ENCODE measurements at regions not wholly inside any gene's neighbourhood (a gene's known extent, or its start where the extent isn't known, plus 50 kb on each side); places are given as distances from the start of the nearest gene placed in this dataset.

GRCh38 chr17:74004056-74004455 is 199.4 kb upstream of the RPL38 start:
- H2AFZ ChIP-seq (ENCODE audit: low read depth, low read length), result no peak overlapping the region
- no peaks in the 10 kb centered on the region for H4K20me1 ChIP-seq (ENCODE audit: insufficient read depth)
- no peaks in the 10 kb centered on the region for H3K27me3 ChIP-seq (ENCODE audit: insufficient read depth, low read depth, low read length)
- H3K9me2 ChIP-seq (ENCODE audit: insufficient read depth, low read length), result no peaks in the 10 kb centered on the region
- TF ChIP-seq TAF1 (IDR thresholded peaks at IDR 0.05; ENCODE audit: low read depth) (no peak), RAD21 (conservative IDR thresholded peaks at IDR 0.05) (no peak), MXI1 (conservative IDR thresholded peaks at IDR 0.05; ENCODE audit: poor library complexity, severe bottlenecking) (no peak), EP300 (conservative IDR thresholded peaks at IDR 0.05; ENCODE audit: poor library complexity, severe bottlenecking) (no peak), CTCF (IDR thresholded peaks at IDR 0.05; ENCODE audit: poor library complexity, severe bottlenecking) (no peak), EZH2 (IDR thresholded peaks at IDR 0.05; ENCODE audit: borderline replicate concordance, insufficient read depth, low read length, poor library complexity, severe bottlenecking) (no peak), SMC3 (conservative IDR thresholded peaks at IDR 0.05; ENCODE audit: poor library complexity) (no peak), REST (IDR thresholded peaks at IDR 0.05; ENCODE audit: borderline replicate concordance) (no peak), POLR2AphosphoS5 (IDR thresholded peaks at IDR 0.05) (no peak)
- no peak overlapping the region for H3K27ac ChIP-seq (ENCODE audit: low read length)
- H3F3A ChIP-seq (ENCODE audit: insufficient read depth, low read length, poor library complexity, severe bottlenecking), result no peaks in the 10 kb centered on the region
- H3K9ac ChIP-seq (ENCODE audit: low read length), result no peak overlapping the region
- no peaks in the 10 kb centered on the region for H3K9me3 ChIP-seq (ENCODE audit: low read length)
- H3K79me2 ChIP-seq (replicated peaks; ENCODE audit: insufficient read depth, low read length), result no peaks in the 10 kb centered on the region
- no peaks in the 10 kb centered on the region for H3K36me3 ChIP-seq (ENCODE audit: insufficient read depth, low read length)
- H3K4me2 ChIP-seq (ENCODE audit: low read length), result no peak overlapping the region
- no peak overlapping the region for H3K4me3 ChIP-seq (ENCODE audit: low read length)

GRCh38 chr17:74005790-74006189 is 197.7 kb upstream of the RPL38 start:
- no peak for TF ChIP-seq CTCF (IDR thresholded peaks at IDR 0.05; ENCODE audit: poor library complexity, severe bottlenecking)
- TF ChIP-seq MXI1 (conservative IDR thresholded peaks at IDR 0.05; ENCODE audit: poor library complexity, severe bottlenecking), result no peak
- TF ChIP-seq SMC3 (conservative IDR thresholded peaks at IDR 0.05; ENCODE audit: poor library complexity), result no peak
- no peak for TF ChIP-seq REST (IDR thresholded peaks at IDR 0.05; ENCODE audit: borderline replicate concordance)
- no peak for TF ChIP-seq POLR2AphosphoS5 (IDR thresholded peaks at IDR 0.05)
- TF ChIP-seq EZH2 (IDR thresholded peaks at IDR 0.05; ENCODE audit: borderline replicate concordance, insufficient read depth, low read length, poor library complexity, severe bottlenecking), result no peak
- no peak for TF ChIP-seq RAD21 (conservative IDR thresholded peaks at IDR 0.05)
- no peak for TF ChIP-seq TAF1 (IDR thresholded peaks at IDR 0.05; ENCODE audit: low read depth)
- TF ChIP-seq EP300 (conservative IDR thresholded peaks at IDR 0.05; ENCODE audit: poor library complexity, severe bottlenecking), result no peak
- H2AFZ ChIP-seq (ENCODE audit: low read depth, low read length), result no peak overlapping the region
- H3K36me3 ChIP-seq (ENCODE audit: insufficient read depth, low read length), result no peaks in the 10 kb centered on the region
- H3K4me3 ChIP-seq (ENCODE audit: low read length), result no peak overlapping the region
- no peaks in the 10 kb centered on the region for H3K9me3 ChIP-seq (ENCODE audit: low read length)
- no peak overlapping the region for H3K27ac ChIP-seq (ENCODE audit: low read length)
- no peaks in the 10 kb centered on the region for H3F3A ChIP-seq (ENCODE audit: insufficient read depth, low read length, poor library complexity, severe bottlenecking)
- H4K20me1 ChIP-seq (ENCODE audit: insufficient read depth), result no peaks in the 10 kb centered on the region
- no peaks in the 10 kb centered on the region for H3K79me2 ChIP-seq (replicated peaks; ENCODE audit: insufficient read depth, low read length)
- H3K9me2 ChIP-seq (ENCODE audit: insufficient read depth, low read length), result no peaks in the 10 kb centered on the region
- no peak overlapping the region for H3K9ac ChIP-seq (ENCODE audit: low read length)
- H3K27me3 ChIP-seq (ENCODE audit: insufficient read depth, low read depth, low read length), result no peaks in the 10 kb centered on the region
- no peak overlapping the region for H3K4me2 ChIP-seq (ENCODE audit: low read length)

All from neural cell (in vitro differentiated cells).